Pancreas (tissue), 10 donors: ENCODE measurements at regions not wholly inside any gene's neighbourhood (a gene's known extent, or its start where the extent isn't known, plus 50 kb on each side); places are given as distances from the start of the nearest gene placed in this dataset.

Experiments used
- ATAC-seq, 4 donors: fragments of 200-7000 bp; cut with Tn5 transposase; one replicate each; pipeline versions ENCODE4 v1.8.0 to v1.9.1; 2020; ENCODE audit warnings: mild to moderate bottlenecking in 4 of 4, moderate library complexity in 4 of 4
- DNase-seq, 6 donors: peaks; one replicate each; pipeline ENCODE4 v3.0.0-alpha.2; 2020
- FAIRE-seq: peaks from 2 replicates; lab custom pipeline; 2012; peaks lifted over from hg19 to GRCh38; lab: Jason Lieb, UNC
- H3K27ac ChIP-seq, 4 donors: fragments of 200-600 bp; sonication (generic); 1 replicate in 3 of 4; 2 replicates in 1 of 4; pipeline versions ENCODE4 v1.5.0 to v1.8.0; 2020
- H3K27me3 ChIP-seq, 4 donors: fragments of 200-600 bp; one replicate each; pipeline ENCODE4 v1.8.0; 2021
- H3K36me3 ChIP-seq, 3 donors: fragments of 200-600 bp; sonication (generic) in 1 of 3; one replicate each; pipeline versions ENCODE4 v1.5.0 to v1.8.0; 2020 to 2021
- H3K4me1 ChIP-seq, 3 donors: fragments of 200-600 bp; one replicate each; pipeline ENCODE4 v1.8.0; 2021
- H3K4me3 ChIP-seq, 4 donors: fragments of 200-600 bp; sonication (generic) in 2 of 4; one replicate each; pipeline versions ENCODE4 v1.5.0 to v1.8.0; 2020 to 2021
- H3K9me3 ChIP-seq, 4 donors: fragments of 200-600 bp; one replicate each; pipeline ENCODE4 v1.8.0; 2021
- WGBS, 2 donors: extraction: QIAGEN DNeasy Blood & Tissue Kit; methylation state at CpG; one replicate each; pipeline ENCODE4 v1.1.7; 2013; 5-methylcytosine and 5-hydroxymethylcytosine counted together
- intact Hi-C, 3 donors: fragments of 100-400 bp; cut with DNase I; formaldehyde crosslinking; loops; one replicate each; pipeline versions ENCODE4 v1.11.1 to v1.14.2; 2022
- TF ChIP-seq, protein P1 (sequence below), 4 donors: fragments of 200-600 bp; sonication (generic) in 3 of 4; IDR thresholded peaks; one replicate each; pipeline versions ENCODE4 v1.5.0 to v1.8.0; 2021; ENCODE audit warnings: antibody characterized with exemption in 4 of 4
- donor health status: healthy with polysubstance abuse.
- donor health status: DM: no; HTN: no; CAD: no; lungs with moderate emphysema.
- donor health status: DM: no; HTN: no; CAD: no.
- donor health status: control.
- donor health status: control.
- donor health status: Bipolar disorder and iron deficiency.
- donor health status: DM: yes; HTN: yes; CAD: no.
- donor health status: DM: no; HTN: no; CAD: no.
- donor health status: DM: no; HTN: no; CAD: no.
- donor health status: DM: yes; HTN: yes; CAD: no.

DNA sequence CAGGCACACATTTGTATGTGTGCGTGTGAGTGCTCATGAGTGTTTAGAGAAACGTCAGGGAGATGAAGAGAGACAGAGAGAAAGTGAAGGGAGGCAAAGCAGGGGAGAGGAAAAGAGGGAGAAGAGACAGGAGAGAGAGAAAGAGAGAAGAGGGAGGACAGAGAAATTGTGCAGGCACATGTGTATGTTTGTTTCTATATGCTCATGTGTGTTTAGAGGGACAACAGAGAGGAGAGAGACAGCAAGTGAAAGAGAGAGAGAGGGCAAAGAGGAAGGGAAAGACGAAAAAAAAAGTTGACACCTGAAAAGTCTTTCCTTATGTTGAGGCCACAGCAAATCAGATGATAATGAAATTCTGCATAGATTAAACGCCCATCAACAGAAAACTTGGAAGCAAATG, 541.1 kb downstream of the TNS1 start:
- TF ChIP-seq, protein P1, sequence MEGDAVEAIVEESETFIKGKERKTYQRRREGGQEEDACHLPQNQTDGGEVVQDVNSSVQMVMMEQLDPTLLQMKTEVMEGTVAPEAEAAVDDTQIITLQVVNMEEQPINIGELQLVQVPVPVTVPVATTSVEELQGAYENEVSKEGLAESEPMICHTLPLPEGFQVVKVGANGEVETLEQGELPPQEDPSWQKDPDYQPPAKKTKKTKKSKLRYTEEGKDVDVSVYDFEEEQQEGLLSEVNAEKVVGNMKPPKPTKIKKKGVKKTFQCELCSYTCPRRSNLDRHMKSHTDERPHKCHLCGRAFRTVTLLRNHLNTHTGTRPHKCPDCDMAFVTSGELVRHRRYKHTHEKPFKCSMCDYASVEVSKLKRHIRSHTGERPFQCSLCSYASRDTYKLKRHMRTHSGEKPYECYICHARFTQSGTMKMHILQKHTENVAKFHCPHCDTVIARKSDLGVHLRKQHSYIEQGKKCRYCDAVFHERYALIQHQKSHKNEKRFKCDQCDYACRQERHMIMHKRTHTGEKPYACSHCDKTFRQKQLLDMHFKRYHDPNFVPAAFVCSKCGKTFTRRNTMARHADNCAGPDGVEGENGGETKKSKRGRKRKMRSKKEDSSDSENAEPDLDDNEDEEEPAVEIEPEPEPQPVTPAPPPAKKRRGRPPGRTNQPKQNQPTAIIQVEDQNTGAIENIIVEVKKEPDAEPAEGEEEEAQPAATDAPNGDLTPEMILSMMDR (IDR thresholded peaks at IDR 0.05) = no peak
- intact Hi-C loops = no loop called here
- WGBS, 2 donors = 66 to 67% methylated on average over 4 of the region's 4 CpGs
- Histone ChIP-seq H3K4me1 (no peaks in the 10 kb centered on the region), H3K36me3 (no peaks in the 10 kb centered on the region), H3K4me3 (no peak overlapping the region), H3K27me3 (no peaks in the 10 kb centered on the region), H3K9me3 (no peaks in the 10 kb centered on the region), H3K27ac (no peak overlapping the region)
- FAIRE-seq (no peak), DNase-seq (no peak), ATAC-seq (no peak)

DNA sequence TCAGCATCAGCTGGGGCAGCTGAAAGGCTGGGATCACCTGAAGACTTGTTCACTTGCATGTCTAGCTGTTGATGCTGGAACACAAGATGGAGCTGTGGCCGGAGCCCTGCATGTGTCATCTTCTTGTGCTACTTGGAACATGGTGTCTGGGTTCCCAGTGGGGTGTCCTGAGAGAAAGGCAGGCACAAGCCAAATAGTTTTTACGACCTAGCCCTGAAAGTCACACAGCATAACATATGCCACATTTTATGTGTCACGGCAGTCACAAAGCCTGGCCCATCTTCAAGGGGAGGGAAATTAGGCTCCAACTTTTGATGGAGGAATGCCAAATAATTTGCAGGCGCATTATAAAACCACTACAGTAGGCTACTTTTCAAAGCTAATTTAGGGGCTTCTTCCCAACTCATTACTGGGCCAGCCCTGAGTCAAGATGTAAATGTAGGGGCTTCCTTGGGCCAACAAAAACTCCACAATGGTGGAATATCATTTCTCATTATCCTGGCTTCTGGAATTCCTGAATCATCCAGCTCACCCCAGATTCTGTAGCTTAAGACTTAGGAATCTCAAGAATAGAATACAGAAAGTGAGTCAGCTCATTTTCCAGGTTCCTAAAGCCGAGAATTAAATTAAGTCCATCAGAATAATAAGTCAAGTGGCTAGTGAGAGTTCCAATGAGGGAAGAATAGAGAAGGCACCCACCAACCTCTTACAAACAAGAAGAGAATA, 543.0 kb downstream of the TNS1 start:
- TF ChIP-seq, protein P1 (IDR thresholded peaks at IDR 0.05) = no peak
- 87 to 95% methylated on average over 5 of the region's 5 CpGs for WGBS, 2 donors
- Histone ChIP-seq H3K4me3 (no peak overlapping the region), H3K36me3 (no peaks in the 10 kb centered on the region), H3K9me3 (no peaks in the 10 kb centered on the region), H3K4me1 (no peaks in the 10 kb centered on the region), H3K27ac (no peak overlapping the region), H3K27me3 (no peaks in the 10 kb centered on the region)
- ATAC-seq = no peak
- DNase-seq = no peak
- intact Hi-C loops = no loop called here
- FAIRE-seq = no peak

DNA sequence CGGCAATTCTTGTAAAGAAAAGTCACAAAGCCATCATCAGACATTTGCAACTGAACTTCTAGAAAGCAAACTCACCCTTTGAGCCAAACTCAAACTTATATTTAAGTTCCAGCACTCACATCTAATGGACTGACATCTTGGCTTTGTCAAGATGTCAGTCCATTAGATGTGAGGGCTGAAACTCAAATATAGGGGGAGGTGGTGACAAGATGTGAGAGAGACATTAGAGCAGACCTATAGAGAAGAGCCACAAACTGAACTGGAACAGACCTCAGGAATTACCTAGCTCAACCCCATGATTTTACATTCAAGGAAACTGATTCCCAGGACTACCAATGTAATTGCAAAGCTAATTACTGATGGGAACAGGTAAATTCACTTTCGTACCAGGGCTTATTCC, 543.8 kb downstream of the TNS1 start:
- no peak for ATAC-seq
- no peak for DNase-seq
- no peak for FAIRE-seq
- Histone ChIP-seq H3K27ac (no peak overlapping the region), H3K4me3 (no peak overlapping the region), H3K9me3 (no peaks in the 10 kb centered on the region), H3K36me3 (no peaks in the 10 kb centered on the region), H3K4me1 (no peaks in the 10 kb centered on the region), H3K27me3 (no peaks in the 10 kb centered on the region)
- TF ChIP-seq, protein P1 (IDR thresholded peaks at IDR 0.05) = no peak
- intact Hi-C loops = no loop called here
- WGBS, 2 donors = 70 to 82% methylated on average over 2 of the region's 2 CpGs

DNA sequence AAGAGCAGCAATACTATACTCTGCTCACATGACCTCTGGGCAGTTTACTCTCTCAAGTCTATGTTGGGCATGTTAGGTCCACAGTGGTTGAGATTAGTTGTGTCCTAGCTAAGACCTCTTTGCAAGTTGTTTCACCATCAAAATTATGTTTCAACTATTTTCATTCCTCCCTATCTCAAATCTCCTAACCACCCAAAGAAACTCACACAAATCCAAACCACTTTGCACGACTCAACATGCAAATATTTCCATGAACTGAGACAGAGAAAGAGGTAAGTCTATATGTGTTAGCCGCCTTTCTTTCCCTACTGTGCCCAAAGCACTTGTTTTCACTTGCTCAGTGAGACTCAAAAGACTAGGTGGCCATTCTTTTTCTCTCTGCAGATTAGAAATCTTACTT, 546.8 kb downstream of the TNS1 start:
- Histone ChIP-seq H3K4me1 (no peaks in the 10 kb centered on the region), H3K9me3 (no peaks in the 10 kb centered on the region), H3K27me3 (no peaks in the 10 kb centered on the region), H3K4me3 (no peak overlapping the region), H3K27ac (no peak overlapping the region), H3K36me3 (no peaks in the 10 kb centered on the region)
- TF ChIP-seq, protein P1 (IDR thresholded peaks at IDR 0.05) = no peak
- FAIRE-seq (no peak), DNase-seq (no peak), ATAC-seq (no peak)
- intact Hi-C loops = no loop called here
- WGBS, 2 donors = 81% methylated on average over 2 of the region's 2 CpGs

DNA sequence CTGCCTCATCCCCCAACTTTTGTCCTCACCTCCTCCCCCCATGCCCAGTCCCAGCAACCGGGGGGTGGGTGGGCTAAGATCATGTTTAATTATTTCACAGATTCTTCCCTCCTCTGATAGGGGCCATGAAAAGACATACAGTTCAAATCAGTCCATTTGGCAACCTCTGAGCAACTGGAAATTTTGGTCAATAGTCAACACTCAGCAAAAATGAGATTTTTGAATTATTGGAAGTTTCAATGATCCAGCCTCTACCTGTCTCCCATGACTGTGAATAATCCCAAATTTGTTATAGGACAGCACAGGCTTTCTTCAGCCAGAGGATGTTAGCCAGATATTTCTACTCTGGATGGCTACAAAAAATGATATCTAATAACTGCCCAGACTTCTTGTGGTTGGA, 549.9 kb downstream of the TNS1 start:
- no peaks in the 10 kb centered on the region for H3K4me1 ChIP-seq
- H3K27ac ChIP-seq = no peak overlapping the region
- DNase-seq = no peak
- H3K9me3 ChIP-seq = no peaks in the 10 kb centered on the region
- intact Hi-C loops = no loop called here
- ATAC-seq = no peak
- FAIRE-seq = no peak
- no peaks in the 10 kb centered on the region for H3K27me3 ChIP-seq
- 25 to 57% methylated on average over 1 of the region's 1 CpG for WGBS, 2 donors
- no peaks in the 10 kb centered on the region for H3K36me3 ChIP-seq
- H3K4me3 ChIP-seq = no peak overlapping the region
- TF ChIP-seq, protein P1 (IDR thresholded peaks at IDR 0.05) = no peak
